Myocyte (in vitro differentiated cells): ENCODE measurements at regions not wholly inside any gene's neighbourhood (a gene's known extent, or its start where the extent isn't known, plus 50 kb on each side); places are given as distances from the start of the nearest gene placed in this dataset.
A peak's percentile ranks its signal among the peaks of the same experiment; 100 is the strongest.
"Not testable (repeated sequence)": the region's sequence is repeated elsewhere in the genome, so short reads cannot be mapped to it uniquely, and the experiment has no call there.

ENCODE experiments used
- DNase-seq: peaks from one replicate; pipeline ENCODE4 v3.0.0-alpha.2; 2012; ENCODE audit warnings: low read depth

GRCh38 chr2:67166511-67166910 lies 230.6 kb upstream of the ETAA1 start:
- not testable (repeated sequence) for DNase-seq

DNA sequence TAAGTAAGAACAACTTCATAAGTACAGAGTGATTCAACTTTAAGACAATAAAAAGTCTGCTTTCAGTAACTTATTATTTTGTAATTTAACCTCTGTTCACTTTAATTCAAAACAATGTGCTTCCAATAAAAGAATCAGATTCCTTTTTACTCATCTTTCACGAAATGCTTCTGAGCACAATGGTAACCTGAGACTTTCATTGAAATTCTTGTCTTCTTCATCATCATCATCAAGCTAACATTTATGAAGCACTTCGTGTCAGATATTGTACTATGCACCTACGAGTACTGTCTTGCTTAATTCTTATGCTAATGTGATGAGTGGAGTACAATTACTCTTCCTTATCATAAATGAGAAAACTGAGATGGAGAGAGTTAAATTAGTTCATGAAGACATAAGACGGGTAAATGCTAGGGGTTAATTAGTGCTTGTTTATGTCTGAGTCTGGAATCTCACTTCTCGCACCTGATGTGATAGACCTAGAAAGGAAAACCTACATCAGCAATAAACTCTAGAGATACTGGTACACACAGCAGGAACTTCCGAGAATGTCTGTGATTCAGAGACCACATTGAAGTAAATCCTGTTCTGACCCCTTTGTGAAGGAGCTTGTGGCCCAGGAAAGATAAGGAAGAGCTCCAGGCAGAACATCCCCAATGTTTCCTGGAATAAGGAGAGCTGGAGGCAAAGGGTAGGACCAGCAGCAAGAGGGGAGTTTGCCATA lies 227.6 kb upstream of the ETAA1 start:
- DNase-seq, result peak; percentile 1

DNA sequence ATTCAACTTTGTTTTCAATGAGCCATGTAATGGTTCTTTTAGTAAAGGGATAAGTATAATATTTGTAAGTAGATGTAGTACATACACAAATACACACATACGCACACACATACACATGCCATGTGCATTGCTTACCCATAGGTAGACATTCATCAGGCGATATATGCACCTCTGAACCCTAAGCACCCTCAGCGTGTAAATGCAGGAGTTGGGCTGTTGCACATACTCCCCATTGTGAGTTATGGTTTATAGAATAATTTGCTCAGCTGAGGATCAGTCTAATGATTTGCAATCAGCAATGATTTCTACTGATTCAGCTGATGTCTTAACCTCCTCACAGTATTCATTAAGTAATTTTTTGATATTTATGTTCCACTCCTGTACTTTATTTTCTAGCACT lies 217.6 kb upstream of the ETAA1 start:
- DNase-seq, result no peak

DNA sequence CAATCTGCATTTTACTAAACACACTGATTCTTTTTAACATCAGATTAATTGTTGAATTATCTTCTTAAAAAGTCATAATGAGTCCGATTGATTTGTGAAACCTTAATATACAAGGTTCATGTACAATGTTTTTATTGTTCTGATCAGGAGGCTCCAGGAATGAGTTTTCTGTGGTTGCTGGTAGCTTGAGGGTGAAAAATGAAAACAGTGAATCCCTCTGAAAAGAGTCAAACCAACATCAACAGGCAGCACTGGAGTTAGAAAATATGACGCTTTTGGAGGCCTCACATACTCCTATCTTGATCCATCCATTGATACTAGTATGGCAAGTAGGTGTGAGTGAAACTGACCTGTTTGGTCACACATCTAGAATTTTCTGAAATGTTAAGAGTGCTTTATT lies 216.3 kb upstream of the ETAA1 start:
- no peak for DNase-seq

DNA sequence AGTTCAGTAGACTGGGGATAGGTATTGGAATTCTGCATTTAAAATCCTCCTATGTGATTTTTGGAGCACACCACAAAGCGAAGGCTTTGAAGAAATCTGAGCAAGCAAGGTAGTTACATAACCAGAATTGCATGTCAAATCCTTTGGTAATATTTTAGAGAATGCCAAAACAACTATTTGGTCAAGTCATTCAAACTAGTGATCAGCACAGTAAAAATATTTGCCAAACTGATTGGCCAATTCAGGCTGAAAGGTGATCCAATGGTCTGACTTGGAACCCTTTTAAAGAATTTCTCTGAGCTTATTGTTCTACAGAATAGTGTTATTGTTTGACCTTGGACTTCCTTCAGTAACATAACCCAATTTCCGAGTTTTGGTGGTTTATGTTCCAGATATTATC lies 214.2 kb upstream of the ETAA1 start:
- no peak for DNase-seq

DNA sequence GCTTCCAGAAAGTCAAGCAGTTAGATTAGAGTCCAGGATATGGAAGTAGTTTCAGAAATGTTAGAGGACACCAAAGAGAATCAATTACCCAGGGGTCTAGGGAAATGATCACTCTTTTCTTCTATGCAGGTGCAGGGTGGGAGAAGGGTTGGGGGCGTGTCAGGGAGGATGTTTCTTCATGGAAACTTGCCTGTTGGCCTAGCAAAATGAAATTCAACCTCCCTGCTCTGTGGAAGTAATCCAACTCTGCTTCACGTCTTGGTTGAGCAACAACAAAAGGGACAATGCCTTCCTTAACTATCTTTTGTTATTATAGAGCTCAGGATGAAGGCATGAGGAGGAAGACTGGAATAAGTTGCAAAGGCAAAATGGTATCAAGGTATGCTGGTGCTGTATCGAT lies 210.8 kb upstream of the ETAA1 start:
- DNase-seq, result no peak

DNA sequence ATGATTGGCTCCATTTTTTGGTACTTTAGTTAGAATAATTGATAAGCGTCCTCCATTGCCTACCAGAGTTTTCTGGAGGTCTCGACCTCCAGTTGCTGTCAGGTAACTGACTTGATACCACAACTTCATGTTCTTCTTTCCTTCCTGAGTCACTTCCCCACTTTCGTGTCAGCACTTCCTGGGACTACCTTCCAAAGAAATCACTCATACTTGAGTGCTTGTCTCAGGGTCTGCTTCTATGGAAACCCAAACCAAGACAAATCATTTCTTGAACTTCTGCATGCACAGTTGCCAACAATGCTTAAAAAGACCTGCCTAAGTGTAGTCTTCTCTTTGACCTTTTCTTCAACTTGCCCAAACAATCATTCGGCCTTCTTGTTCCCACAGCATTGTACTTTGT lies 210.3 kb upstream of the ETAA1 start:
- DNase-seq, result no peak

DNA sequence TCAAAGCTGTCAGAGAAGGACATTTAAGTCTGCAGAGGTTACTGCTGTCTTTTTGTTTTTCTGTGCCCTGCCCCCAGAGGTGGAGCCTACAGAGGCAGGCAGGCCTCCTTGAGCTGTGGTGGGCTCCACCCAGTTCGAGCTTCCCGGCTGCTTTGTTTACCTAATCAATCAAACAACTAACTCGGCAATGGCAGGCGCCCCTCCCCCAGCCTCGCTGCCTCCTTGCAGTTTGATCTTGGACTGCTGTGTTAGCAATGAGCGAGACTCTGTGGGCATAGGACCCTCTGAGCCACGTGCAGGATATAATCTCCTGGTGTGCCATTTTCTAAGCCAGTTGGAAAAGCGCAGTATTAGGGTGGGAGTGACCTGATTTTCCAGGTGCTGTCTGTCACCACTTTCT lies 201.8 kb upstream of the ETAA1 start:
- DNase-seq, result not testable (repeated sequence)

DNA sequence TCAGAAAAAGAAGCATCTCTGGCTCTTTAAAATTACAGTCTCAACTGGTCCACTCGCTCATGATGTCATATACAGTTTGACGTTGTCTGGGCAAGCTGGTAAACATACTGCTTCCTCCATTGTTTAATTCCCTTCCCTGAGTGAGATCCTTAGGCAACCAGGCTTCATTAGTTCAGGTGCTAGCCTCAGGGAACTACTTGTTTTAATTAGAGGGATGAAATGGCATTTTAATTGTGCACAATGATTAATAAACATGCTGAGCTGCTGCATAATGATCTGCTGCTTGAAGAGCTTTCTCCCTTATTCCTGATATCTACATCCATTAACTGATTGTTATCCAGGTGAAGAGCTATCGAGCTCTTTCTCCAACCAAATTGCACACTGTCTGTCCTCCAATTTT lies 195.6 kb upstream of the ETAA1 start:
- no peak for DNase-seq

- no peak for DNase-seq
These were observed 192.8 kb upstream of the ETAA1 start for GRCh38 chr2:67204349-67204748.

GRCh38 chr2:67208887-67209500 lies 188.1 kb upstream of the ETAA1 start:
- DNase-seq, result peak; percentile 10

GRCh38 chr2:67210430-67210829 lies 186.7 kb upstream of the ETAA1 start:
- no peak for DNase-seq

DNA sequence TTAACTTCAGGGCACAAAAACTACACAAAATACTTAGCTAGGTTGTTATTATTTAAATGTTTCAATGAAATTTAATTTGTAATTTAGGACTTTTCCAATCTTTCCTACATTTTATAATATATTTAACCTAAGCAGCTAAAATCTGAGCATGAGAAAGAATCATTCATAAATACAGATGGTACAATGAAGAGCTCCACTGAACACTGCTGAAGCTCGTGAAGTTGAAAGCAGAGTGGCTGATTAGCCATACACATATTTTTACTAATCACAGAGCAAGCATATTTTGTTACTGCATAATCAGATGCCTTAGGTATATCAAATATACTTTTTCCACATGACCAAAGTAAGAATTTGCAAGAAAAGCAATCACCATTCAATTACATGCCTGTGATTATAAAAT lies 184.9 kb upstream of the ETAA1 start:
- no peak for DNase-seq

- DNase-seq, result no peak
These were observed 183.9 kb upstream of the ETAA1 start for GRCh38 chr2:67213270-67213670.

DNA sequence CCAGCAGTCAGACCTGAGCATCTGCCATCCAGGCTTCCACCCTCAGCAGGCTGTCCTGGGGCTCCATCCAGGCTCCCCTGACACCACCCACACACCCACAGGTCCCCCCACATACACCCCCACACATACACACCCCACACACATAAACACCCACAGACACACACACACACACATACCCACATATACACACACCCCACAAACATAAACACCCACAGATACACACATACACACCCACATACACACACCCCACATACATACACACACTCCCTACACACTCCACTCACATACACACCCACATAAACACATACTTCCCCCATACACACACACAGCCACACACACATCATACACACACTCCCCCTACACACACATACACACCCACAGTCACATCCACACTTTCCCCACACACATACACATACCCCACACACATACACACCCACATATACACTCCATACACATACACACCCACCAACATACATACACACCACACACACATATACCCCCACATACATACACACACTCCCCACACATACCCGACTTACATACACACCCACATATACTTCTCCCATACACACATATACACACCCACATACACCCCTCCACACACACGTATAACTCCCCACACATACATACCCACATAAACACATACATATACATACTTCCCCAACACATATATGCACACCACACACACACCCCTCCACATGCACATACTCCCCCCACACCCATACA lies 183.3 kb upstream of the ETAA1 start:
- DNase-seq, result no peak

DNA sequence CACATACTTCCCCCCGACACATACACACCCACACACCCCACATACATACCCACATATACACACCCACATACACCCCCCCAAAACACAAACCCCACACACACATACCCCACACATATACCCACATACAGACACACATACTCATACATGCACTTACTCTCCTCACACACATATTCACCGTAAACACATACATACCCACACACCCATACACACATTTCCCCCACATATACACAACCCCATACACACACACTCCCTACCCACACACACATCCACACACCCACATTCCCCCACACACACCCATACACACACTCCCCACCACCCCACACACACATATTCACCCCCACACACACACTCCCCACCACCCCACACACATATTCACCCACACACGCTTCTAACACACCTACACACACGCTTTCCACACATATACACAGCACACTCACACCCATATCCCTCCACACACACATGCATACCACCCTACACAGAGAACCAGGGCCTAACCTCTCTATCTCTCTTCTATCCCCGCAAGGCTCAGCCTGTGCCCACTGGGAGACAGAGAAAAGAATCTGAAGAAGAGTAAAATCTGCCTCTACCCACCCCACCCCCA lies 182.4 kb upstream of the ETAA1 start:
- no peak for DNase-seq

GRCh38 chr2:67215214-67216055 lies 181.7 kb upstream of the ETAA1 start:
- DNase-seq, result peak; percentile 7

DNA sequence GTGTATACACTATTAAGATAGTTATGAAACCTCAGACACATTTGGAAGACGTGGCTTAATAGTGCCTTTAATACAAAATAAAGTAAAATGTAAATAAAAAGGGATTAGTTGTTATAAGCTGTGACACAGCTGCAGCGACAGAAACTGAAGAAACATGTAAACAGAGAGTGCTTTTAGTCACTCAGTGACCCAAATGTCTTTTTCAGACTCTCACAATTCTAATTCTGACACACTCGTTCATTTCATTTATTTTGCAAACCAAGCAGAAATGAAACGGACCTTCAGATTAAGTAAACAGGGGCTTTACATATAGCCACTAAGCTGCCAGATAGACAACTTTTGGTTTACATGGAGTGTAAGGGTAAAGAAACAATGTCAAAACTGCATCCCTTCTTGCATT lies 181.0 kb upstream of the ETAA1 start:
- no peak for DNase-seq

DNA sequence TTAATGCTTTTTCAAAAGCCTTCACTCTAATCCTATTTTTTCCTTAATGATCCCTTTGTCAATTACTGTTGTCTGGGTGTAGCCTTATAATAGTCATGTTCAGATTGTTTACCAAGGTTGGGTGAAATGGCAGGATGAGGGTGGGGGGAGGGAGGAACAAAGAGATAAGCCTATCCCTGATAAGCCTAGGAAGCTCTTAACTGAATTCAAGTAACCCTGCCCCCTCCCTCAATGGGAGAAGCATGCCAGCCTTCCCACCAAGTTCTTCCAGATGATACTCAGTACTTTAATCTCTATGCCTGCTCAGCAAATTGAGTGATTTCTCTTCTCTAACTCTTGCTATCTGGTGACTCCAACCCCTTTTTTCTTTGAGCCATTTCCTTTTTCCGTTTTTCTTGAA lies 180.3 kb upstream of the ETAA1 start:
- DNase-seq, result no peak

DNA sequence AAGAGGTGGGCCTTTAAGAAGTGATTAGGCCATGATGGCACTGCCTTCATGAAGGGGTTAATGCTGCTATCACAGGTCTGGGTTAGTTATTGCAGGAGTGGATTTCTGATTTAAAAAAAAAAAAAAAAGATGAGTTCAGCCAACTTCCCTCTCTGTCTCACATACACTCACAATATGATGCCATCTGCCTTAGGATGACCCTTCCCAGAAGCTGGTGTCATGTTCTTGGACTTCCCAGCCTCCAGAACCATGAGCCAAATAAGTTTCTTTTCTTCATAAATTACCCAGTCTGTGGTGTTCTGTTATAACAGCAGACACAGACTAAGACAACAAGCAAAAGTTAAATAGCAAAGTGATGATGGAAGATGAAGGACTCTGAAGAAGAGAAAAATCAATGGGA lies 179.7 kb upstream of the ETAA1 start:
- no peak for DNase-seq

DNA sequence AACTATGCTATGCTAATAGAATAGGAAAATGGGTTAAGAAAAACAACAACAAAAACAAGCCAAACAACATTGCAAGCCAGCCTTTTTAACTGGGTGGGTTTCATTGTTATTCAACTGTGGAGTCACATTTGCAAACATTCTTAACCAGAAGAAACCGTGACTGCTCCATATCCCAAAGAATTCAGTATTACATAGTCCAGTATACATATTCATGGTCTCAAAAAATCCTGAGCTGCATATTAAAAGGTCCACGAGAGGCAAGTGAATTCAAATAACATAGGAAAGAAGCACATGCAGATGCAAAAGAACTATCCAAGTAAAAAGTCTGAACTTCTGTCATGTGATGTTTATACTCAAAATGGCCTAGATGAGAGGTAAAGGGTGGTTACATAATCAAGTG lies 179.1 kb upstream of the ETAA1 start:
- no peak for DNase-seq
